IMR-90 (cell line): ENCODE measurements at regions not wholly inside any gene's neighbourhood (a gene's known extent, or its start where the extent isn't known, plus 50 kb on each side); places are given as distances from the start of the nearest gene placed in this dataset.

ENCODE experiments used
- ATAC-seq: fragments of 200-7000 bp; cut with Tn5 transposase; 2 replicates; pipeline ENCODE4 v1.9.1; 2020; ENCODE audit warnings: low read depth, mild to moderate bottlenecking, moderate library complexity
- BruUV-seq: library from RNA; stranded (reverse); fragments of 400-500 nt; replicated peaks from 2 replicates; lab custom pipeline; 2021; lab: Mats Ljungman, UMichigan
- CTCF ChIA-PET: fragments of 300-600 bp; formaldehyde crosslinking; extraction: SDS; loops from one replicate; lab custom pipeline; 2021; ENCODE audit warnings: antibody characterized with exemption; lab: Yijun Ruan, JAX
- POLR2A ChIA-PET: fragments of 300-600 bp; sonication (Branson Sonifier 250); formaldehyde crosslinking; loops from one replicate; lab custom pipeline; 2022; ENCODE audit warnings: antibody characterized with exemption; ENCODE audit not compliant: unreplicated experiment; lab: Charles Lee
- DNase-seq: peaks from one replicate; pipeline ENCODE4 v3.0.0; 2013
- H2AFZ ChIP-seq: replicated peaks from 2 replicates; pipeline ENCODE3; 2013; ENCODE audit warnings: low read length, mild to moderate bottlenecking; ENCODE audit not compliant: poor library complexity
- H2AK5ac ChIP-seq: 2 replicates; pipeline ENCODE4 v1.6.1; 2013; ENCODE audit warnings: low read depth, low read length, inconsistent platforms
- H2AK9ac ChIP-seq: replicated peaks from 2 replicates; pipeline ENCODE3; 2013; ENCODE audit warnings: mild to moderate bottlenecking, low read depth, low read length, moderate library complexity; ENCODE audit not compliant: poor library complexity
- H2BK120ac ChIP-seq: 2 replicates; pipeline ENCODE4 v1.6.1; 2013; ENCODE audit warnings: low read depth, low read length, inconsistent platforms
- H2BK15ac ChIP-seq: 3 replicates; pipeline ENCODE4 v1.6.1; 2013; ENCODE audit warnings: low read depth, low read length, inconsistent platforms
- H2BK20ac ChIP-seq: 2 replicates; pipeline ENCODE4 v1.6.1; 2013; ENCODE audit warnings: low read depth, mild to moderate bottlenecking, inconsistent platforms, low read length, moderate library complexity
- H2BK5ac ChIP-seq: 2 replicates; pipeline ENCODE4 v1.6.1; 2013; ENCODE audit warnings: mild to moderate bottlenecking, low read depth, low read length, inconsistent platforms; ENCODE audit not compliant: poor library complexity, severe bottlenecking
- H3K14ac ChIP-seq: replicated peaks from 2 replicates; pipeline ENCODE4 v1.6.1; 2013; ENCODE audit warnings: low read depth, low read length, inconsistent platforms
- H3K18ac ChIP-seq: 2 replicates; pipeline ENCODE4 v1.6.1; 2013; ENCODE audit warnings: low read depth, low read length, control low read depth
- H3K23ac ChIP-seq: 2 replicates; pipeline ENCODE4 v1.6.1; 2013; ENCODE audit warnings: low read depth, low read length, inconsistent platforms
- H3K27ac ChIP-seq: 2 replicates; pipeline ENCODE4 v1.5.1; 2013; ENCODE audit warnings: mild to moderate bottlenecking, control low read depth, low read length; ENCODE audit not compliant: insufficient read depth
- H3K27me3 ChIP-seq: 2 replicates; pipeline ENCODE4 v1.6.1; 2013; ENCODE audit warnings: low read length; ENCODE audit not compliant: control insufficient read depth, insufficient read depth
- H3K36me3 ChIP-seq: 2 replicates; pipeline ENCODE4 v1.6.1; 2013; ENCODE audit warnings: low read length, mixed read lengths; ENCODE audit not compliant: control insufficient read depth, insufficient read depth
- H3K4ac ChIP-seq: 2 replicates; pipeline ENCODE4 v1.6.1; 2013; ENCODE audit warnings: low read depth, low read length, inconsistent platforms
- H3K4me1 ChIP-seq: 2 replicates; pipeline ENCODE4 v1.6.1; 2013; ENCODE audit warnings: low read length, mixed read lengths; ENCODE audit not compliant: control insufficient read depth, insufficient read depth
- H3K4me2 ChIP-seq: 2 replicates; pipeline ENCODE4 v1.6.1; 2013; ENCODE audit warnings: low read depth, mild to moderate bottlenecking, control low read depth, low read length, moderate library complexity
- H3K4me3 ChIP-seq: 2 replicates; pipeline ENCODE4 v1.5.1; 2013; ENCODE audit warnings: low read depth, mild to moderate bottlenecking, control low read depth, low read length, moderate library complexity; ENCODE audit not compliant: insufficient read depth
- H3K56ac ChIP-seq: 2 replicates; pipeline ENCODE4 v1.6.1; 2013; ENCODE audit warnings: low read length, inconsistent platforms; ENCODE audit not compliant: insufficient read depth; ENCODE audit errors: extremely low read depth
- H3K79me1 ChIP-seq, 2 experiments: 2 replicates each; pipeline ENCODE4 v1.6.1; 2013; ENCODE audit warnings: low read length in 2 of 2, inconsistent platforms in 1 of 2, low read depth in 1 of 2
- H3K9ac ChIP-seq: 2 replicates; pipeline ENCODE4 v1.6.1; 2013; ENCODE audit warnings: low read depth, low read length, control low read depth
- H3K9me1 ChIP-seq: 2 replicates; pipeline ENCODE4 v1.6.1; 2013; ENCODE audit warnings: low read length, inconsistent platforms; ENCODE audit not compliant: insufficient read depth
- H3K9me3 ChIP-seq: 2 replicates; pipeline ENCODE4 v1.6.1; 2013; ENCODE audit warnings: low read length; ENCODE audit not compliant: control insufficient read depth, insufficient read depth
- H4K20me1 ChIP-seq: 2 replicates; pipeline ENCODE4 v1.6.1; 2013; ENCODE audit warnings: low read length, inconsistent platforms; ENCODE audit not compliant: insufficient read depth
- H4K5ac ChIP-seq: 2 replicates; pipeline ENCODE4 v1.6.1; 2013; ENCODE audit warnings: mild to moderate bottlenecking, low read depth, low read length, control low read depth
- H4K8ac ChIP-seq, 2 experiments: 2 replicates each; pipeline ENCODE4 v1.6.1; 2013; ENCODE audit warnings: low read depth in 2 of 2, low read length in 2 of 2, control low read depth in 1 of 2, inconsistent platforms in 1 of 2
- H4K91ac ChIP-seq: 2 replicates; pipeline ENCODE4 v1.6.1; 2013; ENCODE audit warnings: low read depth, low read length, inconsistent platforms; ENCODE audit not compliant: insufficient read depth
- FOS ChIP-seq: fragments of 150-350 bp; IDR thresholded peaks from 2 replicates; pipeline ENCODE4 v1.6.1; 2016; ENCODE audit warnings: low read depth, low read length
- MAFK ChIP-seq: IDR thresholded peaks from 2 replicates; pipeline ENCODE4 v1.6.1; 2012; ENCODE audit warnings: low read depth, low read length, improper control_type of control experiment
- MXI1 ChIP-seq: IDR thresholded peaks from 2 replicates; pipeline ENCODE4 v1.6.1; 2012; ENCODE audit warnings: low read depth, mild to moderate bottlenecking, low read length, moderate library complexity, borderline replicate concordance
- NFE2L2 ChIP-seq: fragments of 150-350 bp; IDR thresholded peaks from 2 replicates; pipeline ENCODE4 v1.6.1; 2016; ENCODE audit warnings: low read depth, mild to moderate bottlenecking, low read length
- SMC3 ChIP-seq: fragments of 150-350 bp; IDR thresholded peaks from 2 replicates; pipeline ENCODE4 v1.6.1; 2016; ENCODE audit warnings: low read depth, mild to moderate bottlenecking, antibody characterized with exemption, low read length, moderate library complexity
- WGBS, 2 experiments: methylation state at CpG; one replicate each; pipeline versions ENCODE4 v1.1.5 to v1.1.7; 2013; ENCODE audit warnings: missing lambda C conversion rate in 2 of 2; ENCODE audit not compliant: insufficient read length in 1 of 2; ENCODE audit errors: extremely low coverage in 2 of 2; 5-methylcytosine and 5-hydroxymethylcytosine counted together
- dilution Hi-C: fragments of 300-500 bp; cut with HindIII; formaldehyde crosslinking; loops from one replicate; pipeline ENCODE4 v1.14.3; 2018; ENCODE audit warnings: low sequenced_read_pairs; ENCODE audit not compliant: unreplicated experiment
- in situ Hi-C: fragments of 300-500 bp; cut with MboI; formaldehyde crosslinking; loops from 3 replicates; pipeline ENCODE4 v1.14.3; 2019; ENCODE audit warnings: low sequenced_read_pairs, inconsistent platforms, mixed read lengths
- intact Hi-C: fragments of 100-400 bp; cut with micrococcal nuclease; formaldehyde crosslinking; loops from 2 replicates; pipeline ENCODE4 v1.10.0; 2022
- TF ChIP-seq, protein P1 (sequence below): fragments of 150-350 bp; IDR thresholded peaks from 2 replicates; pipeline ENCODE4 v1.6.1; 2016; ENCODE audit warnings: low read depth, mild to moderate bottlenecking, low read length, moderate library complexity, borderline replicate concordance

DNA sequence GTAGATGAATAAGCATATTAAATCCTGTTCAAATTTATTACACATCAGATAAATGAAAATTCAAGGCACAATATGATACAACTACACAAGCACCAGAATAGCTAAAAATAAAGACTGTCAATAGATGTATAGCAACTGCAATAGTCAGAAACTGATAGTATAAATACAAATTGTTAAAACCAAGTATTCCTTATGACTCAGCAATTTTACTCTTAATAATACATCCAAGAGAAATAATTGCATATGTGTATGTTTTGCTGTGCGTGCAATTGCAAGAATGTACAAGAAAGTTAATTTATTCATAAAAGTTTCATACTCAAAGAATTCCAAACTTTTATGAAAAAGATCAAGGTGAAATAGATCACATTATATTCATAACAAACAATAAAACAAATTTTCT, 1338.1 kb downstream of the OLFM4 start:
- H4K8ac ChIP-seq: no peak overlapping the region
- H3K4ac ChIP-seq: no peak overlapping the region
- ChIA-PET POLR2A (no interaction called here), CTCF (no interaction called here)
- H2BK120ac ChIP-seq: no peak overlapping the region
- H4K91ac ChIP-seq: no peak overlapping the region
- no peak overlapping the region for H3K4me3 ChIP-seq
- WGBS, 2 experiments: no CpG with 5 or more reads among the region's 1 CpG
- no peak overlapping the region for H2BK20ac ChIP-seq
- no peaks in the 10 kb centered on the region for H3K79me1 ChIP-seq
- H3K14ac ChIP-seq: no peak overlapping the region
- no peak overlapping the region for H2BK5ac ChIP-seq
- TF ChIP-seq MAFK: peak; percentile 73
- no peak for TF ChIP-seq SMC3
- peak; percentile 85 for TF ChIP-seq NFE2L2
- TF ChIP-seq MXI1: no peak
- TF ChIP-seq, protein P1, sequence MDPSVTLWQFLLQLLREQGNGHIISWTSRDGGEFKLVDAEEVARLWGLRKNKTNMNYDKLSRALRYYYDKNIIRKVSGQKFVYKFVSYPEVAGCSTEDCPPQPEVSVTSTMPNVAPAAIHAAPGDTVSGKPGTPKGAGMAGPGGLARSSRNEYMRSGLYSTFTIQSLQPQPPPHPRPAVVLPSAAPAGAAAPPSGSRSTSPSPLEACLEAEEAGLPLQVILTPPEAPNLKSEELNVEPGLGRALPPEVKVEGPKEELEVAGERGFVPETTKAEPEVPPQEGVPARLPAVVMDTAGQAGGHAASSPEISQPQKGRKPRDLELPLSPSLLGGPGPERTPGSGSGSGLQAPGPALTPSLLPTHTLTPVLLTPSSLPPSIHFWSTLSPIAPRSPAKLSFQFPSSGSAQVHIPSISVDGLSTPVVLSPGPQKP: no peak
- no peak for TF ChIP-seq FOS
- H3K23ac ChIP-seq: no peak overlapping the region
- BruUV-seq: no TSS peak
- H2AFZ ChIP-seq: no peak overlapping the region
- no peak for DNase-seq
- no peaks in the 10 kb centered on the region for H3K4me1 ChIP-seq
- in situ Hi-C loops: no loop called here
- no peak overlapping the region for H3K56ac ChIP-seq
- no peak for ATAC-seq
- no peak overlapping the region for H2AK5ac ChIP-seq
- intact Hi-C loops: no loop called here
- no peaks in the 10 kb centered on the region for H3K27me3 ChIP-seq
- no peak overlapping the region for H2AK9ac ChIP-seq
- no peak overlapping the region for H4K5ac ChIP-seq
- H3K9me1 ChIP-seq: no peaks in the 10 kb centered on the region
- H4K20me1 ChIP-seq: no peaks in the 10 kb centered on the region
- no peaks in the 10 kb centered on the region for H3K36me3 ChIP-seq
- H3K9me3 ChIP-seq: no peaks in the 10 kb centered on the region; the same call in 1 of the 2 replicates
- H2BK15ac ChIP-seq: no peak overlapping the region
- H3K18ac ChIP-seq: no peak overlapping the region
- no peak overlapping the region for H3K9ac ChIP-seq
- no peak overlapping the region for H3K4me2 ChIP-seq
- H3K27ac ChIP-seq: no peak overlapping the region
- dilution Hi-C loops: no loop called here
